Cardiac fibroblast (primary cell): ENCODE measurements at regions not wholly inside any gene's neighbourhood (a gene's known extent, or its start where the extent isn't known, plus 50 kb on each side); places are given as distances from the start of the nearest gene placed in this dataset.

Experiments
- DNase-seq, 2 donors: peaks; one replicate each; pipeline versions ENCODE4 v3.0.0 to v3.0.0-alpha.2; 2010; ENCODE audit warnings: low read depth in 2 of 2
- H3K4me3 ChIP-seq, 2 donors: replicated peaks in 1 of 2; 1 replicate in 1 of 2; 2 replicates in 1 of 2; pipeline ENCODE4 v1.5.1; 2011; ENCODE audit warnings: low read depth in 2 of 2, low read length in 2 of 2, mild to moderate bottlenecking in 2 of 2, moderate library complexity in 1 of 2
- TF ChIP-seq, protein P1 (sequence below): IDR thresholded peaks from one replicate; pipeline ENCODE4 v1.5.1; 2011; ENCODE audit warnings: low read depth, mild to moderate bottlenecking, low read length, inconsistent platforms

DNA sequence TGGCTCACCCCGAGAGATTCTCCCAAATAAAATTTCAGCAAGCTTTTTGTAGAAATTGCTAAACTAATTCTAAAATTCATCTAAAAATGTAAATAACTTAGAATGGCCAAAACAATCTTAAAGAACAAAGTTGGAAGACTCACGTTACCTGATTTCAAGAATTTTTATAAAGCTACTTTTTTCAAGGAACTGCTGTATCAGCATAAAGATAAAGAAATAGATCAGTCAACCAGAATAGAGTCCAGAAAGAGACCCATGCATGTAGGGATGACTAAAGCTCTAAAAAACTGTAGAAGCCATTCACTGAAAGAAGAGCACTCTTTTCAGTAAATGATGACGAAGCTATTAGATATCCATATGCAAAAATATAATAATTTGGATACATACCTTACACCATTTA is 652.1 kb downstream of the TBC1D32 start:
- no peak overlapping the region for H3K4me3 ChIP-seq
- DNase-seq = no peak
- TF ChIP-seq, protein P1, sequence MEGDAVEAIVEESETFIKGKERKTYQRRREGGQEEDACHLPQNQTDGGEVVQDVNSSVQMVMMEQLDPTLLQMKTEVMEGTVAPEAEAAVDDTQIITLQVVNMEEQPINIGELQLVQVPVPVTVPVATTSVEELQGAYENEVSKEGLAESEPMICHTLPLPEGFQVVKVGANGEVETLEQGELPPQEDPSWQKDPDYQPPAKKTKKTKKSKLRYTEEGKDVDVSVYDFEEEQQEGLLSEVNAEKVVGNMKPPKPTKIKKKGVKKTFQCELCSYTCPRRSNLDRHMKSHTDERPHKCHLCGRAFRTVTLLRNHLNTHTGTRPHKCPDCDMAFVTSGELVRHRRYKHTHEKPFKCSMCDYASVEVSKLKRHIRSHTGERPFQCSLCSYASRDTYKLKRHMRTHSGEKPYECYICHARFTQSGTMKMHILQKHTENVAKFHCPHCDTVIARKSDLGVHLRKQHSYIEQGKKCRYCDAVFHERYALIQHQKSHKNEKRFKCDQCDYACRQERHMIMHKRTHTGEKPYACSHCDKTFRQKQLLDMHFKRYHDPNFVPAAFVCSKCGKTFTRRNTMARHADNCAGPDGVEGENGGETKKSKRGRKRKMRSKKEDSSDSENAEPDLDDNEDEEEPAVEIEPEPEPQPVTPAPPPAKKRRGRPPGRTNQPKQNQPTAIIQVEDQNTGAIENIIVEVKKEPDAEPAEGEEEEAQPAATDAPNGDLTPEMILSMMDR = no peak

DNA sequence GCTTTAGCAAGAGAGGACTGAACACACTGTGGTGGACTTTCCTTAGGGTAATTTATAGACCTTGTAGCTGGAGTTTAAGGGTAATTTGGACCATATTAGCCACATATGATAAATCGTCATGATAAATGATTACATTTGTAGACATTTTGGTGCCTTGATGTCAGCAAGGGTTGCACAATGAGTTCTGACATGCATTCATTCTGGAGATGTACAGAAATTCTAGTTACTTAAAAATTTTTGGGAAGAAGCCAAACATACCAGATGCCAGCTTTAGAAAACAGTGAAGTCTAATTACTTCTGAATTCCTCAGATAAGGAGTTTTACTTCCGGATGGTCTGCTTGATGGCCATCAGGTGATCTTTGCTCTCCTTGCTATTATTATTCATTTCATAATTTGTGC is 653.1 kb downstream of the TBC1D32 start:
- no peak overlapping the region for H3K4me3 ChIP-seq
- no peak for DNase-seq
- TF ChIP-seq, protein P1 = no peak

DNA sequence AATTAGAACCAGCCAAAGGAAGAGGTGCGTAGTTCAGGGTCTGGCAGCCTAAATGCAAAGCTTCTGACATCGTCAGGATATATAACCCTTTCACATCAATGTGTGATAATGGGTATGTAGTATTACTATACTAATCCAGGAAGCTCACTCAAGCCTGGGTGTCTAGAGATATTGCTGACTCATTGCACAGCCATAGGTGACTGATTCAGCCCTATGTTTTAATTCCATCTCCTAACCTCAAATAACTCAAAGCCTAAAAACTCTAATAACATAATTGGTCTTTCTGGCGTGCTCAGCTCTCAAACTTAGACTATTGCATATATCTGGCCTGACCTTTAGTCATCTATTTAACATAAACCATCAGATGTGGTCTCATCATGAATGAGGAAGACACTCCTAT is 658.4 kb downstream of the TBC1D32 start:
- DNase-seq = no peak
- TF ChIP-seq, protein P1 = no peak
- no peak overlapping the region for H3K4me3 ChIP-seq

DNA sequence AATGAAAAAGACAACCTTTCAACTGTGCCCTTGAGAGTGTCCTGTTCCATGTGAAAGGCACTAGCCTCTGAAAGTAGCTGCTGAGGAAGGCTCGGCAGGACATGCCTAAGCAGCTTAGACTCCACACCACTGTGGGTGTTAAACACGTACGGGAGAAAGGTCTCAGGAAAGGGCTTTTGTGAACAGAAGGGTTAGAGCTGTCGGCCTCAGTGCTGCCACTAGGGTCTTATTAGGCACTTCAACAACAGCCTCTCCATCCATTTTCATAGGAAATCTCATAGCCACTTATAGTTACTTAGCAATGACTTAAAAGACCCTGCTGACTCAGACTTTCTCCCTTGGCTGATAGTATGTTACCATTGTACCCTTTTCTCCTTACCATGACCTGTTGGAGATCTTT is 662.8 kb downstream of the TBC1D32 start:
- TF ChIP-seq, protein P1 = no peak
- H3K4me3 ChIP-seq = no peak overlapping the region
- DNase-seq = no peak

DNA sequence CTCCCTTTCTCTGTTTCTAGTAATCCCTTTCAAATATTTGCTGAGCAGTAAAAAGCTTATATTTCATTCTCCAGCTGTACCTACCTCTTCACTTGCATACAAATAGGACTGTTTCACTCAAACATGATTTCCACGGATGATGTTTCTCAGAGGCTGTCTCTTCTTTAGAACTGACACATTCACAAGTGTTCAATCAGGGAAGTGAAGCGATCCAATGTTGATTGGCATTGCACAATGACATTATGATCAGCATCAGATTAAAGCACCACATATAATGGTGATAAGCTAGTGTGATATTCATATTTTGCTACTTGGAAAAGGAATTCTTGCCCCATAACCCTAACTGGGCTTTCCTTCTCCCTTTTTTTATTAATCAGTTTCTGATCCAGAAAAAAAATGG is 681.8 kb downstream of the TBC1D32 start:
- no peak for DNase-seq
- no peak overlapping the region for H3K4me3 ChIP-seq
- TF ChIP-seq, protein P1 = no peak

DNA sequence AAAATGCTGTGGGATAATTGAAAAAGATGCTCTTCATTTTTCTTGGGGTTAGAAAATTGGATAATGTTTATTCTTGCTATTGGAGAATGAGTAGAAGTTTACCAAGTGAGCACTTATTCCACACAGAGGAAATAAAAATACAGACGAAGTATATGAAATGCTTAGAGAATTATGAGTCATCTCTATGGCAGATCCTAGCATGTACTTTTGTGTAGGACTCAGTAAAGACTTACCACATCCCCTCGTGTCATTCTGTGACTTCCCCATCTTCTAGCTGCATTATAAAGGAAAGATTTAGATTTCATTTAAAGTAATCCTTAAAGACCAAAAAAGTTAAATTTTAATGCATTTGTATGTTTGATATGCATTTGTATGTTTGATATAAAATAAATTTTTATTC is 685.6 kb downstream of the TBC1D32 start:
- DNase-seq = no peak
- TF ChIP-seq, protein P1 = no peak
- no peak overlapping the region for H3K4me3 ChIP-seq

DNA sequence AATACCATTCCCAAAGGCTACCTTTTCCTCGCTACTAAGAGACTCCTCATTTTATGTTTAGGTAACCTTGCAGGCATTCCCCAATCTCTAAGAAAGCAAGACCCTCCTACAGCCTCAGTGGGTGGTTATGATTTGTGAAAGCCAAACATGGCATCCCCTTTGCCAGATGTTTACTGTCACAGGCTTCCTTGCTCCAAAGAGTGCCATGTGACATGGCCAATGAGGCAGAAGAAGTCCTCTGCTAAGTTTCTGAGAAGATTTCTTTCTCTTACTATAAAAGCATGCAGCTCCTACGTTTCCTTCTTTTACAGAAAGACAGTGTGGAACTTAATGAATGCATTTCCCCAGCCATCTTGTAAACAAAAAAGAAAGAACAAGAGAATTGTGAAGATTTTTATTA is 688.2 kb downstream of the TBC1D32 start:
- DNase-seq = no peak
- TF ChIP-seq, protein P1 = no peak

More for the DNA sequence above, 688.2 kb downstream of the TBC1D32 start:
- H3K4me3 ChIP-seq = no peak overlapping the region
